ENCODE measurements at regions not wholly inside any gene's neighbourhood (a gene's known extent, or its start where the extent isn't known, plus 50 kb on each side); places are given as distances from the start of the nearest gene placed in this dataset.

GRCh38 chr15:45801543-45801942, 166.7 kb downstream of the SQOR start:
- TF ChIP-seq POLR2A (IDR thresholded peaks at IDR 0.05; ENCODE audit: borderline replicate concordance, extremely low read depth, insufficient read depth, insufficient read length) (no peak), POLR2AphosphoS5 (IDR thresholded peaks at IDR 0.05; ENCODE audit: low read depth, low read length) (no peak), REST (IDR thresholded peaks at IDR 0.05; ENCODE audit: low read depth) (no peak), ZNF274 (IDR thresholded peaks at IDR 0.05; ENCODE audit: low read depth, low read length) (no peak), FOSL1 (IDR thresholded peaks at IDR 0.05; ENCODE audit: low read depth) (no peak), EZH2 (IDR thresholded peaks at IDR 0.05) (no peak), EGR1 (IDR thresholded peaks at IDR 0.05; ENCODE audit: low read depth) (no peak), SIN3A (IDR thresholded peaks at IDR 0.05; ENCODE audit: low read depth) (no peak), RAD21 (IDR thresholded peaks at IDR 0.05; ENCODE audit: low read depth) (no peak), CEBPB (IDR thresholded peaks at IDR 0.05; ENCODE audit: low read depth) (no peak), JUND (IDR thresholded peaks at IDR 0.05) (no peak), EZH2phosphoT487 (IDR thresholded peaks at IDR 0.05; ENCODE audit: borderline replicate concordance) (no peak)
- TF ChIP-seq, protein P1, sequence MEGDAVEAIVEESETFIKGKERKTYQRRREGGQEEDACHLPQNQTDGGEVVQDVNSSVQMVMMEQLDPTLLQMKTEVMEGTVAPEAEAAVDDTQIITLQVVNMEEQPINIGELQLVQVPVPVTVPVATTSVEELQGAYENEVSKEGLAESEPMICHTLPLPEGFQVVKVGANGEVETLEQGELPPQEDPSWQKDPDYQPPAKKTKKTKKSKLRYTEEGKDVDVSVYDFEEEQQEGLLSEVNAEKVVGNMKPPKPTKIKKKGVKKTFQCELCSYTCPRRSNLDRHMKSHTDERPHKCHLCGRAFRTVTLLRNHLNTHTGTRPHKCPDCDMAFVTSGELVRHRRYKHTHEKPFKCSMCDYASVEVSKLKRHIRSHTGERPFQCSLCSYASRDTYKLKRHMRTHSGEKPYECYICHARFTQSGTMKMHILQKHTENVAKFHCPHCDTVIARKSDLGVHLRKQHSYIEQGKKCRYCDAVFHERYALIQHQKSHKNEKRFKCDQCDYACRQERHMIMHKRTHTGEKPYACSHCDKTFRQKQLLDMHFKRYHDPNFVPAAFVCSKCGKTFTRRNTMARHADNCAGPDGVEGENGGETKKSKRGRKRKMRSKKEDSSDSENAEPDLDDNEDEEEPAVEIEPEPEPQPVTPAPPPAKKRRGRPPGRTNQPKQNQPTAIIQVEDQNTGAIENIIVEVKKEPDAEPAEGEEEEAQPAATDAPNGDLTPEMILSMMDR (IDR thresholded peaks at IDR 0.05 in 2 of 3, conservative IDR thresholded peaks at IDR 0.05 in 1 of 3; ENCODE audit: borderline replicate concordance in 1 of 3, insufficient read depth in 1 of 3, low read depth in 2 of 3, low read length in 2 of 3): no peak

Data from HCT116 (cell line).